ENCODE measurements at regions not wholly inside any gene's neighbourhood (a gene's known extent, or its start where the extent isn't known, plus 50 kb on each side); places are given as distances from the start of the nearest gene placed in this dataset.
"Not testable (repeated sequence)": the region's sequence is repeated elsewhere in the genome, so short reads cannot be mapped to it uniquely, and the experiment has no call there.

DNA sequence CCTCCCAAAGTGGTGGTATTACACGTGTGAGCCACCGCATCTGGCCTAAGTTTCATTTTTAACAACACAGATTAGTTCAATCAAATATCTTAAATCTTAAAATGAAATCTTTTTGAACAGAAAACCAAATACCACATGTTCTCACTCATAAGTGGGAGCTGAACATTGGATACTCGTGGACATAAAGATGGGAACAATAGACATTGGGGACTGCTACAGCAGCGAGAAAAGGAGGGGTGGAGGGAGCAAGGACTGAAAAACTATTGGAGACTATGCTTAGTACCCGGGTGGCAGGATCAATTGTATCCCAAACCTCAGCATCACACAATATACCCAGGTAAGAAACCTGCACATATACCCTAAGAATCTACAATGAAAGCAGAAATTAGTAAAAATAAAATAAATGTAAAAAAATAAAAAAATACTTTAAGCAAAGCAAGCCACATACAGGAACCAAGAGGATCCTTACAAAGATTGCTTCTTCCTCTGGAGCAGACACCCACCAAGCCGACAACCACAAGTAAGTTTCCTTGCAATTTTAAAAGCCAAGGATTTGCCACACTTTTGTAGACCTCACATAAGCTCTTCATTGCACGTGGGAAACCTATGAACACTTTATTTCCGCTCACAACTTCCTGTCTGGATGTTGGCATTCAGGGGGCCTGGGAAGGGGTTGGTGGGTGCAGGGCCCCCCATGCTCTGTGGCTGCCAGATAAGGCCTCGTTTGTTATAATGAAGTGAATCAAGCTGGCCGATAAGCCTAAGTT, 147.9 kb downstream of the MYCN start:
- no peak for DNase-seq (ENCODE audit: low read depth in 2 of 2)

DNA sequence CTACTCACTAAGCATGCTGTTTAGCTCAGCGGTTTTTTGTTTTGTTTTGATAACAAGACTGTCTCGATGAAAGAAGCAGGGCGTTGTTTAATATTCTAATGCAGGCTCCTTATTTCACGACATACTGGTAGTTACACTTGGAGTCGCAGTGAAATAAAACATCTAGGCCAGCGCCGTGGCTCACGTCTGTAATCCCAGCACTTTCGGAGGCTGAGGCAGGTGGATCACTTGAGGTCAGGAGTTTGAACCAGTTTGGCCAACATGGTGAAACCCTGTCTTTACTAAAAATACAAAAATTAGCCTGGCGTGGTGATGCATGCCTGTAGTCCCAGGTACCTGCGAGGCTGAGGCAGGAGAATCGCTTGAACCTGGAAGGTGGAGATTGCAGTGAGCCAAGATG, 145.8 kb downstream of the MYCN start:
- DNase-seq (ENCODE audit: low read depth in 2 of 2), result not testable (repeated sequence)

DNA sequence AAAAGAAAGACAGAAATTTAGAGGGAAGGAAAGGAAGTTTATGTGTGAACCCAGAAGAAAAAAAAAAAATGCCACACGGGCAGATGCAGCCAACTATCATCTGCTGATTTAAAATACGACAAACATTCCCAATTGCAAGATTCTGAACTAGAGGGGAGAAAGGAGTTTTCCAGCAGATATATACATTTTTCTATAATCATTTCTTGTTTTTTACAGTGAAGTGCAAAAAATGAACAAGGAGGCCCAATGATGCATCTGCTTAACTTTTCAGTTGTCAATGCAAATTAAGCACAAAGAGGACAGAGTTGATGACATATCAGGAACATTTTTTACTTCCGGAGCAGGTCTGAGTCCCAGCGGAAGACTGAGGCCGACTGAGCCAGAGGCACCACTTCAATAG, 144.7 kb downstream of the MYCN start:
- no peak for DNase-seq (ENCODE audit: low read depth in 2 of 2)

DNA sequence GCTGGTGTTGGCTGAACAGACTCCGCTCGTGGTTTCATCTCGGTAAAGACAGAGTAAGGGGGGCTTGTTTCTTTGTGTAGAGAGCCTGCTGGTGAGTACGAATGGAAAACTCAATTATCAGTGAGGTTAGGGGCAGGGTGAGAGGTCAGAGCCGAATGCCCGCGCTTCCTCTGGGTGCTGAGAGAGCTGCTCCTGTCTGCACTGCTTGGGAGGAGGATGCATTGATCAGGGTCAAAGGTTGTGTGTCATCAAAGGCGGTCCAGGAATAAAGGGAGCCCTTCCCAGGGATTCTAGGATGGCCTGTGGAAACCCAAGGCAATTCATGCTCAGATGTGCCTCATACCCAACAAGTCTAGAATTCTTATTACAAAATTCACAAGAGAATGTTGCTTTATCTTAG, 143.9 kb downstream of the MYCN start:
- DNase-seq (ENCODE audit: low read depth in 2 of 2), result no peak

DNA sequence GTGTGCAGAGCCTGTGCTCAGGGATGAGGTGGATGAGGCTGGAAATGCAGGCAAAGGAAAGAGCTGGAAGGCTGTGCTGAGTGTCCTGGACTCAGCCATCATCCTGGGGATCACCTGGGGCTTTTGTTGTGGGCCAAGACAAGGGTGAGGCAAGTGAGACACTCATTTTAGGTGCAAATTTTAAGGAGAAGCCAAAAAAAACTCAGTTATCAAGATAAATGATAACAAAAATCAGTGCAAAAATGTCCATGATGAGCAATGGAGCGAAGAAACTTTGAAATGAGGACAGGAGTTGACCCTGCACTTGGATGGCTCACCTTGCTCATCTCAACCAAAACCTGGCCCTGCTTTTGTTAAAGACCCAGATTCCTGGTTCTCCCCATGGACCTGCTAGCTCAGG, 141.9 kb downstream of the MYCN start:
- DNase-seq (ENCODE audit: low read depth in 2 of 2), result no peak

DNA sequence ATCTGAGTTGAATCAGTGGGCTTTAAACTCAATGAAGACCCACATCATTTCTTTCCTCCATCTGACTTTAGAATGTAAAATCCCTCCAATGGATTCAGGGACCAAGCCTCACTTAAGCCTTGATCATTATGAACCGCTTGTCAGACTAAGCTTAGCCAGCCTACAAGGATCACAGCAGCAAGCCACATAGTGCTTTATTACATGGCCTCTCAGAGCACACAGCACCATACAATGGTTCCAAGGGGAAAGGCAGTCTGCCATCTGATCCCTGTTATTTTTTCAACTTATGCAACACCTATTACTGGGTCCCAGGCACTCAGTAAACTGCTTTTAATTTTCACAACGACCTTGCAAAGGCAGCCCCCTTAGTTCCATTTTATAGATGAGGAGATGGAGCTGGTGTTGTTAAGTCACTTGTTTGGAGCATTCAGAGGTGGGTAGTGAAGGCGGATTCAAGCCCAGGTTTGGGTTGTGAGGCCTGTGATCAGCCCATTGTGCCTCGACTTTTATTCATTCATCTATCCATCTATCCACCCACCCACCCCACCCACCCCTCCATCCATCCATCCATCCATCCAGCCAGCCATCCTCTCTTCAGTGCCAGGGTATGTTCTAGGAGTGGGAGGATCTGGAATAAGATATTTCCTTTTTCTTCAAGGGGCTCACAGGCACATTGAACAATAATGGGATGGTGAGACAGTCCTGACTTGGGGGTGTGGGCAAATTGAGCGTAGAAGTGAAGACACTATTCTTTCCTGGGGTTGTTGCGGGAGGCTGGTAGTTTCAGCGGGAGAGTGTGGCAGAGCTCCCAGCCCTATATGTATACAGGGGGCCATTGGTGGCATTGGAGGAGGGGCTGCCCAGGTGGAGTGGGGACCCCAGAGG, 141.2 kb downstream of the MYCN start:
- no peak for DNase-seq (ENCODE audit: low read depth in 2 of 2)

DNA sequence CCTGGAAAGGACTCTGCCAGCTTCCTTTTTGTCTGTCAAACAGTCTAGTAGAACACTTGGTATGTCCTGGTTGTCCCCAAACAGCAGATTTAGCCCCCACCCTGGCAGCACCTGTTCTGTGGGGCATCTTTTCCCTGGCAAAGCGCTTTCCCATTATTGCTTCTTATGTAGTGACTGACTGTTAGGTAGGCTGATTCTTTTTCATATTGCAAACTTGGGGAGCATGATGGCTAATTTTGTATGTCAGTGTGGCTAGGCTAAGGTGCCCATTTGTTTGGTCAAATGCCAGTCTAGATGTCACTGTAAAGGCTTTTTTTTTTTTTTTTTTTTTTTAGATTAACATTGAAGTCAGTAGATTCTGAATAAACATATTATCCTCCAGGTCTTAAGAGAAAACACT, 140.2 kb downstream of the MYCN start:
- DNase-seq (ENCODE audit: low read depth in 2 of 2), result no peak

DNA sequence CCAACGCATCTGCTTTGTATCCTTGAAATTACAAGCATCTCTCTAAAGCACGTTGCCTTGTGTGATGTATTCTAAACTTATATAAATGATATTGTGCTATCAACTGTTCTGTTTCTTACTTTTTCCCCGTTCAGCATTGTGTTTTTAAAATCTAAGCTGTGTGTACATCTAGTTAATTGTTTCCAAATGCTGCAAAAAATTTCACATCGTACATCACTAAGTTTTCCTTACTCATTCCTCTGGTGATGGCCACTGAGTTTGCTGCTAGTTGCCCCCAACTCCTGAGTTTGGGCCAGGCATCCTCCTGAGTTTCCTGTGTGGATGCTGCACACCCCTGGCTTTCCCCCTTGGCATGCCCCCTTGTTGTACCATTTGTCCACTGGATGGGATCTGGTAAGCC, 139.7 kb downstream of the MYCN start:
- no peak for DNase-seq (ENCODE audit: low read depth in 2 of 2)

DNA sequence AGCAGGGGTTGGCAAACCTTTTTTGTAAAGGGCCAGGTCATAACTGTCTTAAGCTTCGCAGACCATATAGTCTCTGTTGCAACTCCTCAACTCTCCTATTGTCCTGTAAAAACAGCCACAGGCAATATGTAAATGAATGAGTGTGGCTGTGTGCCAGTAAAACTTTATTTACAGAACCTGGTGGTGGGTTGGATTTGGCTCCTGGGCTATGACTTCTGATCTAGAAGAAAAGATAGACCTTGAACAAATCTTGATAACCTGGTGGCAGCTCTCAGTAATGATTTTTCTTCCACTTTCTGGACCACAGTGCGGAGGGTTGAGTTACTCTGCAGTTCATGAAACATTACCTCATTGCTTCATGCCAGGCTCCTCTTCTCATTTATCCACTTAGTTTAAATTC, 139.3 kb downstream of the MYCN start:
- no peak for DNase-seq (ENCODE audit: low read depth in 2 of 2)

DNA sequence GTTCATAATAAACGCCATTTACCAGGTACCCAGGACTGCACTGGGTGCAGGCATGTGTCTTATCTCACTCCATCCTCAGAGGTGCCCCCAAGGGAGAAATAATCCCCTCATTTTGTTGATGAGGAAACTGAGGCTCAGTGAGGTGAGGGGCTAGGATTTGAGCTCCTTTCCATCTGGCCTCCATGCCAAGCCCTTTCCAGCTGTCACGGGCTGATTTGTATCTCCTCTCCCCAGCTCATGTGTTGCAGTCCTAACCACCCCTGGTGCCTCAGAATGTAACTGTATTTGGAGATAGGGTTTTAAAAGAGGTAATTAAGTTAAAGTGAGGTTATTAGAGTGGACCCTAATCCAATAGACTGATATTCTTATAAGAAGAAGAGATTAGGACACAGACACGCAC, 137.3 kb downstream of the MYCN start:
- no peak for DNase-seq (ENCODE audit: low read depth in 2 of 2)

DNA sequence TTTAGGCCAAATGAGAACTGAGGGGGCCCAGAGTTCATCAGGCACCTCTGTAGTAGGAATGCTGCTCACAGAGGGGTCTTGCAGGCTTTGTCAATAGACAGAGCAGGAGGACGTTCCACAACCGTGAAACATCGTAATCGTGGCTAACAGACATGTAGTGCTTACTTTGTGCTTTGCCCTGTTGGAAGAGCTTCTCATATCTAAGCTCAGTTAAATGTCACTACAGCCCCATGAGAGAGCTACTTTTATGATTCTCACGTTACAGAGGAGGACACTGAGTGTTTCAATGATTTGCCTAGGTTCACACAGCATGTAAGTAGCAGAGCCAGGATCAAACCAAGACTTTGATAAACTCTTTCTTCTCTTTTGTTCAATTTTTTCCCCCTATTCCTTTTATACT, 136.6 kb downstream of the MYCN start:
- no peak for DNase-seq (ENCODE audit: low read depth in 2 of 2)

DNA sequence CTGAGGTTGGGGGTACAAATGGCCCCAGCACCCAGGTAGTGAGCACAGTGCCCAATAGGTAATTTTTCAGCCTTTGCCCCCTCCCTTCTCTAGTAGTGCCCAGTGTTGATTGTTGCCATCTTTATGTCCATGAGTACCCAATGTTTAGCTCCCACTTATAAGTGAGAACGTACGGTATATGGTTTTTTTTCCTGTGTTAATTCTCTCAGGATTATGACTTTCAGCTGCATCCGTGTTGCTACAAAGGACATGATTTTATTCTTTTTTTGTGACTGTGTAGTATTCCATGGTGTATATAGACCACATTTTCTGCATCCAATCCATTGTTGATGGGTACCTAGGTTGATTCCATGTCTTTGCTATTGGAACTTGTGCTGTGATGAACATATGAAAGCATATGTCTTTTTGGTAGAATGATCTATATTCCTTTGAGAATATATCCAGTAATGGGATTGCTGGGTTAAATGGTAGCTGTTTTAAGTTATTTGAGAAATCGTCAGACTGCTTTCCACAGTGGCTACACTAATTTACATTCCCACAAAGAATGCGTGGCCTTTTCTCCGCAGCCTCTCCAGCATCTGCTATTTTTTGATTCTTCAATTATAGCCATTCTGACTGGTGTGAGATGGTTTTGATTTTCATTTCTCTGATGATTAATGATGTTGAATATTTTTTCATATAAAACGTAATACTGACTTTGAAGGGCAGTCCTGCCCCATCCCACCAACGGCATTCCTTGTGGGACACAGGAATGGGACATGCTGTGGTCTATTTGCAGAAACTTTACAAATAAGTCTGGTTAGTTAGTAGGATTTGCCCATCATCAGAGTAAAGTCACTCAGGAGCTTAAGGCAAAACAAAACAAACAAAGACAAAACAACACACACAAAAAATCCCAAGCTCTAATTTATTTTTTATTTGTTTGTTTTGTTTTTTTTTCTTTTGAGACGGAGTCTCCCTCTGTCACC, 135.0 kb downstream of the MYCN start:
- no peak for DNase-seq (ENCODE audit: low read depth in 2 of 2)

DNA sequence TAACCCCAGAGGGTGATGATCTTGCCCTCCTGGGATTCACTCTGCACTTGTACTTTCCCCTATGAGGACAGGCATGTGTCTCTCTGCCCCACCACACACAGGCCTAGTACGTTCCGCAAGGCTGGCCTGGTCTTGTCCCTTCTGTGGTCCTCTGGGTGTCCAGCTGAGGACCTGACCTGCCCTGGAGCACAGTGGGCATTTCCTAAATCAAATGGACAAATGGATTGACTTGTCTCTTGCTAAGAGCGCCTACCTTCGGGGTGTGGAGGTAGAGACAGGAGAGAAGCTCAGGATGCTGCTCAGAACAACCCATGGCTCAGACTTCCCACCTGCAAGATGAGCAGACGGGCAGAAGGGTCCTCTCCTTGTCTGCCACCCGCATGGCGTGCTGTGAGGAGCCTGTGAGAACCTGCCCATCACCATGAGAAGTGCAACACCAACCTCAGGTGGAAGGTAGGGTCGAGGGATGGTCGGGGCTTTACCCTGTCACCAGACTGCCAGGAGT, 133.6 kb downstream of the MYCN start:
- no peak for DNase-seq (ENCODE audit: low read depth in 2 of 2)

DNA sequence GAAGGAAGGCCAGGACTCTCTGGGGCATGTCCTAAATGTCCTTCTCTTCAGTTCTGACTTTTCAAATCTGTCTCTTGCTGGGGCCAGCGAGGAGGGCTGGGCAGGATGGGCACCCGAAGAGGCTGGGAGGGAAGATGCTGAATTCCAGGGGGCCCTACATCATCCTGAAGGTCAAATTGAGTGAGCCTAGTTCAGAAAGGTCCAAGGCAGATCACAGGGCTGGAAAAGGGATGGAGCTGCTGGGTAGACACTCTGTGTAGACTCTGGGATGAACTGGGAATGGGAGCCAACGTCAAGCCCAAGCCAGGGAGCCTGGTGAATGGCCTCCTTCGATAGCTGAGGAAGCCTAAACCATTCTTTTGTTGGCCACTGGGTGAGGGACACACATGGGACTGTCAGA, 133.1 kb downstream of the MYCN start:
- DNase-seq (ENCODE audit: low read depth in 2 of 2), result no peak

DNA sequence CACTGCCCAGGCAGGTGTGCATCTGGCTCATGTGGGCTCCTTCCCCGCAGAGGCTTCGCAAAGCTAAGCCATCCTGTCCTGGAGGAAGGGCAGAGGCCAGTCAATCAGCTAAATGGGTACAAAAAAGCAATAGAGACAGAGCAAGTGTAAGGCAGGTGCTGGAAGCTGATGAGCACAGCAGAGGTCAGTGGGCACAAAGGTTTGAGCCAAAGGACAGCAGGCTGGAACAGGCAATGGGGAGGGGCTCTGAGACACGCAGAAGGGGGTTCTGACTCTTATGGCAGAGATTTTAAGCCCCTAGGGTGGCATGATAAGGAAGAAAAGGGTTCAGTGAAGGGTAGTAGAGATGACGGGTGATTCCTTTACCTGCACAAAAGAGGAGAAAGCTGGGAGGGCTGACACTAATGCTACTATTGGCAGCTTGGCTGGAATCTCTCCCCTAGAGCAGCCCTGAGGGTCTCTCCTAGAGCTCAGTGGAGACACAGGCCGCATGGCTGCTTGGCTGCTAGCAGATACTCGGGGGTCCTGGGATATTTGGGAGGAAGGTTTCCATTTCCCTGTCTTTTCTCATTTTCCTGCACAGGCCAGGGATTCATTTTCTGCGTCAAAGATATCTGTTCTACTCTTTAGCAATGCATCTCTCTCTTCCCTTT, 132.4 kb downstream of the MYCN start:
- DNase-seq (ENCODE audit: low read depth in 2 of 2), result no peak

DNA sequence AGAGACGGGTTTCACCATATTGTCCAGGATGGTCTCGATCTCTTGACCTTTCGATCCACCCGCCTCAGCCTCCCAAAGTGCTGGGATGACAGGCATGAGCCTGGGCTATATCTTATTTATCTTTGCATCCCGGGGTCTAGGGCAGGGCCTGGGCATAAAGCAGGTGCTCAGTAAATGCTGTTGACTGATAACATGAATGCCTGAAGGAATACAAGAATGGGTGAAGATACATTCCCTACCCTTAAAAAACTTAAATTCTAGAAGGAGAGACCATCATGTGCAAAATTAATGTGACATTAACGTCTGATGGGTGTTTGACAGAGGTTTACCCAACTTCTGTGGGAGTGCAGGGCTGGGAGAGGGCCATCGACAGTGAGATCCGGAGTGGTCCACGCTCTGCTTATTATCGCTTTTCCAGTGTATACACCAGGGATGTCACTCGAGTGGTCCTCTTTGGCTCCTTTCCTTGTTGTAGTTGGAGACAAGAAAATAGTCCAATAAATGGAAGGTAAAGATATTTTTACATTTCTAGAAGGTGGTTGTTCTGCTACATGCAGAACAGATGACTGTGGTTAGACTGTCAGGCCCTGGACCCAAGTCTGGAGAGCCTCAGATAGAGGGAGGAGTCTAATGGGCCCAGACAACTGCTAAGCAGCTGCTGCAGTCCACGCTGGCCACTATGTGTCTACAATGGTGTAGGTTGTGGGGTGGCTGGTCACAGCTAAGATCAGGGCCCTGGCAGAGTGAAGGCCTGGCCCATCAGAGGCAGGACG, 131.7 kb downstream of the MYCN start:
- no peak for DNase-seq (ENCODE audit: low read depth in 2 of 2)

DNA sequence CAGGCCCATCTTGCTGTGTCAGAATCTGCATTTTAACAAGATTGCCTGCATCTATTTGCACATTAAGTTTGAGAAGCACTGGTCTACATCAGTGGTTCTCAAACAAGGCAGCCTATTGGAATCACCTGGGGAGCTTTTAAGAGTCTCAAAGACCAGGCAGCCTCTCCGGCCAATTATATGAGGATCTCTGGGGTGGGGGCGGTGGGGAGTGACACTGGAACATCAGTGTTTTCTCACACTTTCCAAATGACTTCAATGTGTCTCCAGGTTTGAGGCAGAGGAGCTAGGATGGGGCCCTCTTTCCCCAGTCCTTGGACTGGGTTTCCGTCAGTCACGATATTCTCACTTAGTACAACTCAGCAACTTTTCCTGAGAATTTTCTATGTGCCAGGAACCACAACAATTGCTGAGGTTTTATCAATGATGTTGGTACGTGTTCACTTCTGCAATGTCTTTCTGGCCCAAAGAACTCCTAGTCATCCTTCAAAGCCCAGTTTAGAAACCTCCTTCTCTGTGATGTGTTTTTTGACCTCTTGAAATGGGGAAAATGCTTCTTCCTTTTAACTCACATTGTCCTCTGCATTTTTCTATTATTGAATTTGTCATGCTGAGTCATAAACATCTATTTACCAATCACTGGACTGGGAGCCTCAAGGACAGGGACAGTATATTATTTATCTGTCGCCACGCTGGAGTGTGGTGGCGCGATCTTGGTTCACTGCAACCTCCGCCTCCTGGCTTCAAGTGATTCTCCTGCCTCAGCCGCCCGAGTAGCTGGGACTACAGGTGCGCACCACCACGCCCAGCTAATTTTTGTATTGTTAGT, 130.9 kb downstream of the MYCN start:
- DNase-seq (ENCODE audit: low read depth in 2 of 2), result no peak

DNA sequence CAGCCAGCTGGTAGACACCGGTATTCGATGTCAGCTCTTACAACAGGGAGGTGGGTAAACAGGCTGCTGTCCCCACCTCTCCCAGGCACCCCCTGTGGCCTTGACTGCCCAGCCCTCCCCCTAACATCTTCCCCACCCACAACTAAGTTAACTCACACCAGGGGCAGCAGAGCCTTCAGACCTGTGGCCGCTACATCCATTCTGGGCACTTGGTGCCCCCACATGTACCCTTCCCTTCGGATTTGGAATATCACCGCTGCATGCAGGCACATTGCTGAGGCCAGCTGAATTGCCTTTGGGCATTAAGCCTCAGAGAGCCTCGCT, 130.3 kb downstream of the MYCN start:
- no peak for DNase-seq (ENCODE audit: low read depth in 2 of 2)

DNA sequence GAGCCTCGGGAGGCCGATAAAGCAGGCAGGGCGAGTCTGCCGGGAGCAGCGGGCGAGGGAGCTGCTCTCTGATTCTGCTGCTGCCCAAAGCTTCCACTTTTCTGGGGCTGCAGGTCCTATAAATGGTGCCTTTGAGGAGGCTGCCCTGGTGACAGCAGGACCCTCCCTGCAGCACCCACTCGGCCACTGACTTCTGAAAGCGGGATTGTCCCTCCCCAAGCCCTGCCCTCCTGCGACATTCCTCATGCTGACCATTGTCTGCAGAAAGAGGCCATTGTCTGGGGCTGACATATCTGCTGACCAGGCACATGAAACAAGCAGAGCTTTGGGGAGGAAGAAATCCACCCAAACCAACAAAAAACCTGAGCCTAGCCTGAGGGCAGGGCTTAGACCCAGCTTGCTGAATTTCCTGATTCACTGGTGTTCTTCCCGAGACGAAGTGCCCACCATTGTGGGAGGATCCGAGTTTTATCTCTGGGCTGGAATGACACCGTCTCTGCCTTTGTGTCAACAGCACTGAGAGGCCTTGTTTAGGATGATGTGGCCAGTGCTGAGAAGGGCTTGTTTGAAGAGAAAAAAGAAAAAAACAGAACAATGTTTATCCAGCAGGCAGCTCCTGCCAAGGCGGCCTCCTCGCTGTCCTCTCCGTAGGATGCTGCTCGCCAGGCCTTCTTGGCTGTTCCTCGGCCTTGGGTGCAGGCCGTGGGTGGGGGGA, 129.7 kb downstream of the MYCN start:
- no peak for DNase-seq (ENCODE audit: low read depth in 2 of 2)
